ENCODE measurements at regions not wholly inside any gene's neighbourhood (a gene's known extent, or its start where the extent isn't known, plus 50 kb on each side); places are given as distances from the start of the nearest gene placed in this dataset.

GRCh38 chr13:73962284-73962683, 171.9 kb downstream of the KLF12 start:
- DNase-seq: no peak

GRCh38 chr13:73961181-73961580, 173.0 kb downstream of the KLF12 start:
- no peak for DNase-seq

- no peak for DNase-seq
Measured at GRCh38 chr13:73960474-73960873, 173.7 kb downstream of the KLF12 start.

GRCh38 chr13:73958657-73959397, 175.4 kb downstream of the KLF12 start:
- DNase-seq: no peak

- DNase-seq: no peak
Measured at GRCh38 chr13:73957889-73958288, 176.3 kb downstream of the KLF12 start.

GRCh38 chr13:73956795-73957408, 177.3 kb downstream of the KLF12 start:
- no peak for DNase-seq

- no peak for DNase-seq
Measured at GRCh38 chr13:73955977-73956500, 178.2 kb downstream of the KLF12 start.

- DNase-seq: no peak
Measured at GRCh38 chr13:73954808-73955207, 179.4 kb downstream of the KLF12 start.

GRCh38 chr13:73952648-73953047, 181.6 kb downstream of the KLF12 start:
- peak in 2 of 4 experiments; percentile 1 to 11 for DNase-seq

GRCh38 chr13:73948848-73949529, 185.2 kb downstream of the KLF12 start:
- DNase-seq: no peak

GRCh38 chr13:73945871-73946270, 188.3 kb downstream of the KLF12 start:
- no peak for DNase-seq

GRCh38 chr13:73945382-73945781, 188.8 kb downstream of the KLF12 start:
- DNase-seq: no peak

GRCh38 chr13:73943965-73944233, 190.3 kb downstream of the KLF12 start:
- no peak for DNase-seq

GRCh38 chr13:73943137-73943964, 190.9 kb downstream of the KLF12 start:
- no peak for DNase-seq

GRCh38 chr13:73941752-73942151, 192.5 kb downstream of the KLF12 start:
- DNase-seq: no peak

GRCh38 chr13:73940098-73940497, 194.1 kb downstream of the KLF12 start:
- DNase-seq: no peak

GRCh38 chr13:73939603-73940002, 194.6 kb downstream of the KLF12 start:
- DNase-seq: no peak

- no peak for DNase-seq
Measured at GRCh38 chr13:73939071-73939380, 195.2 kb downstream of the KLF12 start.

- no peak for DNase-seq
Measured at GRCh38 chr13:73938372-73939070, 195.7 kb downstream of the KLF12 start.

- DNase-seq: no peak
Measured at GRCh38 chr13:73937441-73937840, 196.8 kb downstream of the KLF12 start.

- no peak for DNase-seq
Measured at GRCh38 chr13:73935991-73936390, 198.2 kb downstream of the KLF12 start.

- DNase-seq: no peak
Measured at GRCh38 chr13:73934771-73935170, 199.4 kb downstream of the KLF12 start.
